Thyroid gland (tissue), 4 donors: ENCODE measurements at regions not wholly inside any gene's neighbourhood (a gene's known extent, or its start where the extent isn't known, plus 50 kb on each side); places are given as distances from the start of the nearest gene placed in this dataset.

ENCODE experiments used
- POLR2A ChIP-seq, 2 donors: fragments of 450-650 bp; IDR thresholded peaks; one replicate each; pipeline ENCODE4 v1.6.1; 2017; ENCODE audit warnings: antibody characterized with exemption in 2 of 2, mild to moderate bottlenecking in 2 of 2, moderate library complexity in 1 of 2
- TF ChIP-seq, protein P1 (sequence below), 6 experiments: fragments of 200-600 bp in 3 of 6; fragments of 450-650 bp in 3 of 6; sonication (generic) in 3 of 6; IDR thresholded peaks; one replicate each; pipeline ENCODE4 v1.5.1; 2016 to 2019; ENCODE audit warnings: antibody characterized with exemption in 6 of 6, mild to moderate bottlenecking in 2 of 6, inconsistent platforms in 1 of 6, moderate library complexity in 1 of 6

DNA sequence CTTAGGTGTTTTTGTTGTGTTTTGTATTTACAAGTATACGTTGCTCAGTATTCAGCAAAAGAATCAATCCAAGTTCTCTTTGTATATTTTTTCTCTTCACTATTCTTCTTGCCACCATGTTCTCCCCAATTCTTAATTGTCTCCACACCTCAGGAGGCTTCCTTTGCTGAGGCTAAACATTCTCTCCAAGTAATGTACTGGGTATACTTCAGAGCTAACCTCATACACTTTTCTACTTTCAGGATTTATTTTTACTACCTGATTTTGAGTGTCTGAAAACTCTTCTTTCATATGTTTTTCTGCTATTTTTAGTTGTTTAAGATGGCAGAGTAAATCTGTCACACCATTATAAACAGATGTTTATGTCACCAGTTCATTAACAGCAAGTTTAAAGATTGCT is 354.8 kb upstream of the KCND2 start:
- TF ChIP-seq, protein P1, sequence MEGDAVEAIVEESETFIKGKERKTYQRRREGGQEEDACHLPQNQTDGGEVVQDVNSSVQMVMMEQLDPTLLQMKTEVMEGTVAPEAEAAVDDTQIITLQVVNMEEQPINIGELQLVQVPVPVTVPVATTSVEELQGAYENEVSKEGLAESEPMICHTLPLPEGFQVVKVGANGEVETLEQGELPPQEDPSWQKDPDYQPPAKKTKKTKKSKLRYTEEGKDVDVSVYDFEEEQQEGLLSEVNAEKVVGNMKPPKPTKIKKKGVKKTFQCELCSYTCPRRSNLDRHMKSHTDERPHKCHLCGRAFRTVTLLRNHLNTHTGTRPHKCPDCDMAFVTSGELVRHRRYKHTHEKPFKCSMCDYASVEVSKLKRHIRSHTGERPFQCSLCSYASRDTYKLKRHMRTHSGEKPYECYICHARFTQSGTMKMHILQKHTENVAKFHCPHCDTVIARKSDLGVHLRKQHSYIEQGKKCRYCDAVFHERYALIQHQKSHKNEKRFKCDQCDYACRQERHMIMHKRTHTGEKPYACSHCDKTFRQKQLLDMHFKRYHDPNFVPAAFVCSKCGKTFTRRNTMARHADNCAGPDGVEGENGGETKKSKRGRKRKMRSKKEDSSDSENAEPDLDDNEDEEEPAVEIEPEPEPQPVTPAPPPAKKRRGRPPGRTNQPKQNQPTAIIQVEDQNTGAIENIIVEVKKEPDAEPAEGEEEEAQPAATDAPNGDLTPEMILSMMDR (IDR thresholded peaks at IDR 0.05), result no peak
- no peak for TF ChIP-seq POLR2A (IDR thresholded peaks at IDR 0.05)
